Smooth muscle cell (in vitro differentiated cells): ENCODE measurements at regions not wholly inside any gene's neighbourhood (a gene's known extent, or its start where the extent isn't known, plus 50 kb on each side); places are given as distances from the start of the nearest gene placed in this dataset.

Experiments
- DNase-seq: peaks from one replicate; lab custom pipeline; 2025; ENCODE audit not compliant: unreplicated experiment; lab: John Stamatoyannopoulos, UW
- H2AFZ ChIP-seq: fragments of 200-600 bp; sonication (generic); 2 replicates; pipeline ENCODE4 v1.6.0; 2016; ENCODE audit warnings: antibody characterized with exemption, low read depth, mild to moderate bottlenecking
- H3F3A ChIP-seq: fragments of 200-600 bp; sonication (generic); 2 replicates; pipeline ENCODE4 v1.6.0; 2017; ENCODE audit warnings: antibody characterized with exemption, low read depth
- H3K27ac ChIP-seq: fragments of 200-600 bp; sonication (generic); 2 replicates; pipeline ENCODE4 v1.5.1; 2016; ENCODE audit warnings: low read depth, mild to moderate bottlenecking
- H3K27me3 ChIP-seq: fragments of 200-600 bp; sonication (generic); 2 replicates; pipeline ENCODE4 v1.6.1; 2016; ENCODE audit warnings: low read depth, mild to moderate bottlenecking
- H3K36me3 ChIP-seq: fragments of 200-600 bp; sonication (generic); 2 replicates; pipeline ENCODE4 v1.5.1; 2016; ENCODE audit warnings: low read depth
- H3K4me1 ChIP-seq: fragments of 200-600 bp; sonication (generic); 2 replicates; pipeline ENCODE4 v1.5.1; 2016; ENCODE audit warnings: low read depth
- H3K4me2 ChIP-seq: fragments of 200-600 bp; sonication (generic); 2 replicates; pipeline ENCODE4 v1.6.0; 2016; ENCODE audit warnings: mild to moderate bottlenecking
- H3K4me3 ChIP-seq: fragments of 200-600 bp; sonication (generic); 2 replicates; pipeline ENCODE4 v1.5.1; 2016; ENCODE audit warnings: mild to moderate bottlenecking
- H3K79me2 ChIP-seq: fragments of 200-600 bp; sonication (generic); 2 replicates; pipeline ENCODE4 v1.6.0; 2016; ENCODE audit warnings: low read depth, mild to moderate bottlenecking
- H3K9ac ChIP-seq: fragments of 200-600 bp; sonication (generic); 2 replicates; pipeline ENCODE4 v1.6.0; 2016; ENCODE audit warnings: low read depth
- H3K9me3 ChIP-seq: fragments of 200-600 bp; sonication (generic); replicated peaks from 2 replicates; pipeline ENCODE4 v1.5.1; 2016; ENCODE audit warnings: low read depth
- H4K20me1 ChIP-seq: fragments of 200-600 bp; sonication (generic); 2 replicates; pipeline ENCODE4 v1.6.0; 2016; ENCODE audit warnings: low read depth
- WGBS: methylation state at CpG from one replicate; pipeline ENCODE4 v1.1.7; 2016; ENCODE audit warnings: low lambda C conversion rate; 5-methylcytosine and 5-hydroxymethylcytosine counted together
- TF ChIP-seq, protein P1 (sequence below): fragments of 200-600 bp; sonication (generic); IDR thresholded peaks from 2 replicates; pipeline ENCODE4 v1.5.1; 2017; ENCODE audit warnings: borderline replicate concordance, mild to moderate bottlenecking, antibody characterized with exemption; ENCODE audit not compliant: insufficient read depth, poor library complexity, severe bottlenecking

DNA sequence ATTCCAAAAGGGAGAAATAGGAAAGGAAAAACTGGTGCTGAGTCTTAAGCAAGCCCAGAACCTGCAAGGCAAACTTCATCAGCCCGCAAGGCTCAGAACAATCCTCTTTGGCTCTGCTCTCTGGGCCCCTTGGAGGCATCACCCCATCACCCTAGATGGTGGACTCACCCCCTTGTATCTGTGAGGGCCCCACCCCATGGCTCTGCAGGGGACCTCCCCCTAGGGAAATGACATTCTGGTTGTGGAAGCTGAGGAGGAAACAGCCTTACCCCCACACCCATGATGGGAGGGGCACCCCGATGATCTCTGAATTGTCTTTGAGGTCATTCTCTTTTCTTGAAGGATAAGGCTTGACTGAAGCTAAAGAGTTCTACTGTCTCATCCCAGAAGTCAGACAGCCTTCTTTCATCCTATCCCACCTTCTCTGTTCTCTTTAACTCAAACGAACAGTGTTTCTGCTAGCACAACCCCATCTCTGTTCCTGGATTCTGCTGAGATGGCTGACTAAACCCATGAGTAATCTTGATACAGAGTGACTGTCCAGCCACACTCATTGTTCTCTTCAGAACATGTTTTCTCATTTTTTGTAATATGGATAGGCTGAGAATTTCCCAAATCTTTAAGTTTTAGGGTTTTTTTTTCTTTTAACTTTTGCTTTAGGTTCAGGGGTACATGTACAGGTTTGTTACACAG lies 492.1 kb upstream of the MYT1L start:
- TF ChIP-seq, protein P1, sequence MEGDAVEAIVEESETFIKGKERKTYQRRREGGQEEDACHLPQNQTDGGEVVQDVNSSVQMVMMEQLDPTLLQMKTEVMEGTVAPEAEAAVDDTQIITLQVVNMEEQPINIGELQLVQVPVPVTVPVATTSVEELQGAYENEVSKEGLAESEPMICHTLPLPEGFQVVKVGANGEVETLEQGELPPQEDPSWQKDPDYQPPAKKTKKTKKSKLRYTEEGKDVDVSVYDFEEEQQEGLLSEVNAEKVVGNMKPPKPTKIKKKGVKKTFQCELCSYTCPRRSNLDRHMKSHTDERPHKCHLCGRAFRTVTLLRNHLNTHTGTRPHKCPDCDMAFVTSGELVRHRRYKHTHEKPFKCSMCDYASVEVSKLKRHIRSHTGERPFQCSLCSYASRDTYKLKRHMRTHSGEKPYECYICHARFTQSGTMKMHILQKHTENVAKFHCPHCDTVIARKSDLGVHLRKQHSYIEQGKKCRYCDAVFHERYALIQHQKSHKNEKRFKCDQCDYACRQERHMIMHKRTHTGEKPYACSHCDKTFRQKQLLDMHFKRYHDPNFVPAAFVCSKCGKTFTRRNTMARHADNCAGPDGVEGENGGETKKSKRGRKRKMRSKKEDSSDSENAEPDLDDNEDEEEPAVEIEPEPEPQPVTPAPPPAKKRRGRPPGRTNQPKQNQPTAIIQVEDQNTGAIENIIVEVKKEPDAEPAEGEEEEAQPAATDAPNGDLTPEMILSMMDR: no peak
- Histone ChIP-seq H3K27ac (no peak overlapping the region), H3K4me3 (no peak overlapping the region), H3F3A (no peaks in the 10 kb centered on the region), H3K27me3 (no peaks in the 10 kb centered on the region), H3K9me3 (peaks cover 9% of the 10 kb centered on the region), H3K36me3 (no peaks in the 10 kb centered on the region), H3K4me1 (no peaks in the 10 kb centered on the region), H2AFZ (no peak overlapping the region), H3K4me2 (no peak overlapping the region), H3K79me2 (no peaks in the 10 kb centered on the region), H4K20me1 (no peaks in the 10 kb centered on the region), H3K9ac (no peak overlapping the region)
- WGBS: 47% methylated on average over 2 of the region's 3 CpGs
- no peak for DNase-seq

GRCh38 chr2:2822143-2822542 lies 491.1 kb upstream of the MYT1L start:
- Histone ChIP-seq H3K9me3 (peaks cover 9% of the 10 kb centered on the region), H3K27me3 (no peaks in the 10 kb centered on the region), H3K79me2 (no peaks in the 10 kb centered on the region), H3K4me3 (no peak overlapping the region), H4K20me1 (no peaks in the 10 kb centered on the region), H3K4me2 (no peak overlapping the region), H3K27ac (no peak overlapping the region), H3K9ac (no peak overlapping the region), H2AFZ (no peak overlapping the region), H3K4me1 (no peaks in the 10 kb centered on the region), H3K36me3 (no peaks in the 10 kb centered on the region), H3F3A (no peaks in the 10 kb centered on the region)
- no peak for DNase-seq
- TF ChIP-seq, protein P1: no peak
- WGBS: 81% methylated on average over 1 of the region's 1 CpG

- Histone ChIP-seq H3F3A (no peaks in the 10 kb centered on the region), H3K4me3 (no peak overlapping the region), H3K79me2 (no peaks in the 10 kb centered on the region), H4K20me1 (no peaks in the 10 kb centered on the region), H3K27ac (no peak overlapping the region), H3K4me1 (no peaks in the 10 kb centered on the region), H2AFZ (no peak overlapping the region), H3K4me2 (no peak overlapping the region), H3K9ac (no peak overlapping the region), H3K27me3 (no peaks in the 10 kb centered on the region), H3K9me3 (no peaks in the 10 kb centered on the region), H3K36me3 (no peaks in the 10 kb centered on the region)
- no peak for DNase-seq
- TF ChIP-seq, protein P1: no peak
- 80% methylated on average over 2 of the region's 2 CpGs for WGBS
These were observed 481.6 kb upstream of the MYT1L start for GRCh38 chr2:2812648-2813047.

DNA sequence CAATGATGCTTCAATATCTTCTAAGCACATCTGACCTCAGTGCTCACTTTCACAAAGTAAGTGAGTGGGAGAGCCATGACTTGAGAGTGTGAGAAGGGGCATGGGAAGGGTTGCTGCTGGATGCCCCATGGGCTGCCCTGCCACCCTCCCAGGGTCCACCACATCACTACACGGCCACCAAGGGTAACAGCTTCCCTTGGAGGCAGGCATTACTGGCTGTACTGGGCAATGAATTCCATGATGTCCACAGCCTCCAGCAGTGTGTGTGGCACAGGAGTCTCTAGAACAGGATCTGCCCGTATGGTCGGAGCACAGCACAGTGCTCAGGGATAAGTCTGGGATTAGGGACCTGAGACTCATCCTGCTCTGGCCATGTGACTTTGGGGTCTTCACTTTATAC lies 481.0 kb upstream of the MYT1L start:
- H3K9ac ChIP-seq: no peak overlapping the region
- no peaks in the 10 kb centered on the region for H3K9me3 ChIP-seq
- no peaks in the 10 kb centered on the region for H3F3A ChIP-seq
- no peak overlapping the region for H3K27ac ChIP-seq
- H3K4me3 ChIP-seq: no peak overlapping the region
- H3K36me3 ChIP-seq: no peaks in the 10 kb centered on the region
- H3K79me2 ChIP-seq: no peaks in the 10 kb centered on the region
- TF ChIP-seq, protein P1: no peak
- H2AFZ ChIP-seq: no peak overlapping the region
- no peaks in the 10 kb centered on the region for H3K4me1 ChIP-seq
- H4K20me1 ChIP-seq: no peaks in the 10 kb centered on the region
- 62% methylated on average over 3 of the region's 3 CpGs for WGBS
- no peaks in the 10 kb centered on the region for H3K27me3 ChIP-seq
- H3K4me2 ChIP-seq: no peak overlapping the region
- DNase-seq: no peak
